Activated CD4-positive, alpha-beta T cell treated with anti-CD3 and anti-CD28 coated beads for 1 hour (primary cell): ENCODE measurements at regions not wholly inside any gene's neighbourhood (a gene's known extent, or its start where the extent isn't known, plus 50 kb on each side); places are given as distances from the start of the nearest gene placed in this dataset.

Experiments
- DNase-seq: peaks from one replicate; pipeline ENCODE4 v3.0.0-alpha.2; 2020

GRCh38 chr5:133853646-133854365 is 114.6 kb downstream of the C5orf15 start:
- DNase-seq = no peak

- no peak for DNase-seq
Measured at GRCh38 chr5:133851521-133851920, 116.9 kb downstream of the C5orf15 start.

GRCh38 chr5:133850811-133851210 is 117.6 kb downstream of the C5orf15 start:
- DNase-seq = no peak

DNA sequence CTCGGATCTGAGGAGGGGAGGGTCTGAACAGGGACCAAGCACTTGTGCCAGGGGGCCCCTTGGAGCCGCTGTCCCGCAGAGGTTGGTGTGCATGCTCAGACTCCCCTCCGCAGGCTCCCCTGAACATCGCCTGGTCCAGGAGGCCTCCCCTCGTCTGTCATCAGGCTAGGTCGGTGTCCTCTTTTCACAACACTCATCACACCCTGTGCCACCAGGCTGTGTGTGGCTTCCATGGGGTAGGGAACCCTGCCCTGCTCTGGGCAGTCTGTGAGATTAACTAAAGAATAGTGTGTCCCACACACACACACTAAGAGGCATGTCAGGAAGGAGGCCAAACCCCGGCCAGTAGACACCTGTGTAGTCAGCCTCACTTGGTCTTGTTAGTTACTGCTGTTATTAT is 119.3 kb downstream of the C5orf15 start:
- DNase-seq = no peak

- no peak for DNase-seq
Measured at GRCh38 chr5:133848341-133848811, 120.0 kb downstream of the C5orf15 start.

GRCh38 chr5:133847886-133848285 is 120.5 kb downstream of the C5orf15 start:
- DNase-seq = no peak

DNA sequence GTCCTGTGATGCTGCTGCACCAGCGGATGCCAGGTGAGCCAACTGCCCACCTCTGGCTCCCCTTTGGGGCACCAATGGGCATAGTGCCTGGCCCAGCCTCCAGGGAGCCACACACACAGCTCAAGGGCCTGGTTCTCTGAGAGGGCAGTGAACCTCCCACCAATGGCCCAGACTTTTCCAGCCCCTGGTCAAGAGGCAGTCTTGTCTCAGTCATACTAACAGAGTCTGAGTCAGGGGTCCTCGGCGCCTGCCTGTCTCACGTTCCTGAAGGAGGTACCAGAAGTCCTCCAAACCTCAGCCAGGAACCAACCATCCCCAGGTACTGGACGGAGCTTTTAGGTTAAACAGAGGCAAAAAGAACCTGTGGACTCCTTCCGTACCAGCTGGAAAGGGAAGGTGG is 121.1 kb downstream of the C5orf15 start:
- DNase-seq = no peak

- no peak for DNase-seq
Measured at GRCh38 chr5:133846478-133847226, 121.8 kb downstream of the C5orf15 start.

DNA sequence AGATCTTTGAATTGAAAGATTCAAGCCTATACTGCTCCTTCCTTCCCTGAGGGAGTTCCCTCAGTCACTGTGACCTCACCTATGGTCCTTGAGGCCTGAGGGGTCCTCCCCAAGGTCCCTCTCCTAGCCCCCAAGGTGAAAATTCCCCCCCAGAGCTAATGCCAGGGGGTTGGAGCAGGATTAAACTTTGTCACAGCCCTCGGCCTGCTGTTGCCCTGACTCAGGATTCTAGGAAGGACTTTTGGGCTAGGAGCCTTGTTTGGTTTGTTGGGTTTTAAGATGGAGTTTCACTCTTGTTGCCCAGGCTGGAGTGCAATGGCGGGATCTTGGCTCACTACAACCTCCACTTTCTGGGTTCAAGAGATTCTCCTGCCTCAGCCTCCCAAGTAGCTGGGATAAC is 123.2 kb downstream of the C5orf15 start:
- no peak for DNase-seq

DNA sequence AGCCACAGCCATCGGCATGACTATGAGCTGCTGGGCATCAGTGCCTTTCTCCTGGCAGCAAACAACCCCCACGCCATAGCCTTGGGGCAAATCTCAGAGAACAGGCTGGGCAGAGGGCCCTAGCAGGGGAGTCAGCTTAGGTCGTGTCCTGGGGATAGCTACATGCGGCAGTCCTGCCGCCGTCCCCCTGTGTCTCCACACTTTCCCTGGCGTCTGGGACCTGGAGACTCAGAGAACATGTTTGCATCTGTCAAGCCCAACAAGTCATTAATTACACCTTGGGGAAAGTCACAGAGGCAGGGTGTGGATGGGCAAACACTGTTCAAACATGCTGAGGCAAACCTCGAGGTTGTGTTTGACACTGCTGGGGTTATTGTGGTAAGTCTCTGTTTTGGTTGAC is 123.6 kb downstream of the C5orf15 start:
- DNase-seq = no peak

DNA sequence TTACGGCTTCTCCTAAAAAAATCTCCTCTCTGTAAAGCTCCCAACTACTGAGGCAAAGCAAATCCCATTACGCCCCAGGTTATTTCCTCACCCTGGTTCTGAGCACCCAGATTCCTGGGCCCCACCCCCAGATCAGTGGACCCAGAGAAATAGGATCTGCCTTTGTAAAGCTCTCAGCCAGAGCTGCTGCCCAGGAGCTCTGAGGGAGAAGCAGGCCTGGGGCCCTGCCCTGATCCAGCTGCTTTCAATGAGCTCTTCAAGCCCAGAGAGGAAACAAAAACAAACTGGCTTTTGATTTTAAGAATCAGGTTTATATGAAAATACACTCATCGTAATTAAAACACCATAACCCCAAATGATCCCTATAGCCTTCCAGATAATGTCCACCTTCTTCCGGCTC is 124.5 kb downstream of the C5orf15 start:
- DNase-seq = no peak

GRCh38 chr5:133842846-133843611 is 125.4 kb downstream of the C5orf15 start:
- DNase-seq = no peak

GRCh38 chr5:133841831-133842750 is 126.3 kb downstream of the C5orf15 start:
- DNase-seq = no peak

DNA sequence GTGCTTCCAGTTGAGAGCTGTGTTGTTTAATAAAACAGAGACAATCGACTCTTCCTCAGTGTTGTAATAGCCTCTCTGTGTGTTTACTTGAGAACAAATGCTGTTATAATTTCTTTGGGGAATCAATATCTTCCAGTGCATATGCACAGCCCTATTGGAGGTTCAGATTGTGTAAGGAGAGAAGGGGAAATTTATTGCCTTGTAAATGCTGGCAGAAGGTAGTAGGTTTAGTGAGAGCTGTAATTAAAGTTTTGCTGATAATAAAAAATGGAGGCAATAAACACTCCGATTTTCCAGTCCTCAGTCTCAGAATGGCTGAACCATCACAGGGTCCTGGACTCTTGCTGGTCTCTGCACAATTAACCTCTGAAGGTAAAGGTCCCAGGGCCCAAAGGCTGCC is 128.3 kb downstream of the C5orf15 start:
- no peak for DNase-seq

- DNase-seq = no peak
Measured at GRCh38 chr5:133839721-133840120, 128.7 kb downstream of the C5orf15 start.

DNA sequence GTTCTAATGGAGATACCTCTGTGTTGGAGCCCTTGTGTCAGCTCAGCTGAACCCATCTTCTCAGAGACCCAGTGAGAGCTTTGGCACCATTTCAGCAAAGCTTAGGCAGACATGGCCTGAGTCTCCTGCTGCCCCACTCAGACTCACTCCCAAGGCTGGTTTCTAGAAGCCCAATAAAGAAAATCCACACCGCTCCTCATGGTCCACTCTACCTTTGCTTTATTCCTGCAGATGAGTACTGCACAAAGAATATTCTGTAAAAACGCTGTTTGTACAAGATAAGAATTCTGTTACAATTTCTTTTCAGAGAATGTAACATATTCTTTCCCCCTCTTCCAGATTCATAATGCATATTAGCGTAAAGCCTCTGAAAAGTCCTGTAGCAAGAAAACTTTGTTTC is 129.3 kb downstream of the C5orf15 start:
- no peak for DNase-seq

DNA sequence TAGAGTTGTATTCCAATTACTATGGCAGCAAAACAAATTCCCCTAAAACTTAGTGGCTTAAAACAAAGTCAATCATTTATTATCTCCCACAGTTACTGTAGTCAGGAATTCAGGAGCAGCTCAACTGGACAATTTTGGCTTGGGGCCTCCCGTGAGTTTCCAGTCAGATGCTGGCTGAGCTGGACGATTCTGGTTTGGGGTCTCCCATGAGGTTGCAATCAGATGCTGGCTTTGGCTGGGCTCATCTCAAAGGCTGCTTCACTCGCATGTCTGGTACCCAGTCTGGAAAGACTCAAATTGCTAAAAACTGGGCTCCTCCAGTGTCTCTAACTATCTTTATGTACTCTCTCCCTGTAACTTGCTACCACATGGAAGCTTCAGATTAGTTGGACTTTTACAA is 130.1 kb downstream of the C5orf15 start:
- DNase-seq = no peak

DNA sequence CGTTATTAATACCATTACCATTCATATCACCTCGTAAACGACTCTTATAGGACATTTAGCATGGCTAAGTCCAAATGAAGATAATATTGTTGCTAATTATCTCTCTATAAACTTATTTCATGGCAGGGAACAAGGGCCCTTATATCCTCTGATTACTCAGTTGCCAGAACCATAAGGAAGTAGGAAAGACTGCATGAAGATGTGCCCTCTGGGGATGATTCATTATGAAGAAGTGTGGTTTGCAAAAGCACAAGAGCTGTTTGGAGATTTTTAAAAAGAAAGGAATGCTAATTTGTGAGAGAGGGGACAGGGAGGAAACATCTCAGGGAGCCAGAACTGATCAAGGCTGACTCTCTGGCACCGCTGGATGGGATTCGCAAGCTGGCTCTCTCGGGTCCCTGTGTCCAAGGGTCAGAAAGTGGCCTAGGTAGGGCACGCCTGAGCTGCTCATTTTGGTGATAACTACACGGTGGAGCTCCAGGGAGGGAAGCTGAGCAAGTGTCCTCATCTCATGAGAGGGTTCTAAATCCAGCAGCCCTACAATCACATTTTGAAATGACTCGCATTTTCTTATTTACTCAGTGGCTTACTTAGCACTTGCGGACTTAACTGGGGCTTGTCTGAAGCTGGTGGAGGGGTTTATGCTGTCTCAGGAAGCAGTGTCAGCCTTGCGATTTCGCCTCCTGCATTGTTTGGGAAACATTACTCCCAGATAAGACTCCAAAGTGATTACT is 136.8 kb downstream of the C5orf15 start:
- no peak for DNase-seq

DNA sequence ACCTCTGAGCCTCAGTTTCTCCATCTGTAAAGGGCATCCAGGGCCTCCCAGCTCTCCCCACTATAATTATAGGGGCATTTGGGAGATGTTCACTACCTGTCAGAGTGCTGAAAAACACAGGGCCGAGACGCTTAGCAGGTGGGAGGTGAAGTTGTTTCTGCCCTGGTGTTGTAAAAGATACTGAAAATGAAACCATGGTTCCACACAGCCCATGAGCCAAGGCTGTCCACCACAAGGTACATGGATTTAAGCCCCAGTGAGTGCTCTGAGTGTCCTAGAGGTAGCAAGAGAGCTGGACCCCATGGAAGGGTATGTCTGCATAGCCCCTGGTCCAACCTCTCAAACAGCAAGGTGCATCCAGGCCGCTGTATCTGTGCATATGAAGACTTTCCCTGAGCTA is 137.5 kb downstream of the C5orf15 start:
- DNase-seq = no peak

GRCh38 chr5:133830281-133830680 is 138.1 kb downstream of the C5orf15 start:
- no peak for DNase-seq

DNA sequence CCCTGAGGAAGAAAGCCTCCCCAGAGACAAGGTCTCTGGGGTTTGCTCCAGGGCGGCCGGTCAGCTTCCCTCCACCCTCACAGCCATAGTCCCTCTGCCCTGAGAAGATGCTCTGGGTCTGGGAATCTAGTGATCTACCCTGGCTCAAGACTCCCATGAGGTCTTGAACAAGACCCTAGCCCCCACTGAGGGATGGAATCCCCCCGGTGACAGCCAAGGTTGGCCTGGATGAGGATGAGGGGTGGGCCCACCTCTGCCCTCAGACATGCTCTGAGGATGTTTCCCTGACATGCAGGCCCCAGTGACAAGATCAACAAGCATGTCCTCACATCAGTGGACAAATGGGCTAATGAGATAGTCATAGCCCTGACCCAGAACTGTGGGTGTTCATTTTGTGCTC is 138.6 kb downstream of the C5orf15 start:
- no peak for DNase-seq

DNA sequence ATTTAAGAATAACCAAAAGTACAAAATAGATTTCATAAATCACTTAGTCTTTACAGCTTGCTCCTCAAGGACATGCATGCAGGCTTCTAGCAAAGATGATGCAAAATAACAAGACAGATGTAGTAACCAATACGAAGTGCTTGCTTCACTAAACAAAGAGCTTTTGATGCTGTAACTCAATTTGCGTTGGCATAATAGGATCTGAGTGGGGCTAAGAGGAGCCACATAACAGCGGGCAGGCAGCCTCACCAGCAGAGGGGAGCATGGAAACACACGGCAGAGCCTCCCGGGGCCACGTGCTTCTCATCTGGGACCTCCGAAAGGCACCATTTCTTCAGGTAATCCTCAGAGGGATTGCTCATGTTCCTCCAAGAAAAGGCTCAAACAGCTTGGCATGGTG is 139.7 kb downstream of the C5orf15 start:
- no peak for DNase-seq
